Left ventricle myocardium inferior (tissue), 1 donor: ENCODE measurements at regions not wholly inside any gene's neighbourhood (a gene's known extent, or its start where the extent isn't known, plus 50 kb on each side); places are given as distances from the start of the nearest gene placed in this dataset.

Experiments
- DNase-seq: peaks from one replicate; pipeline ENCODE4 v3.0.0-alpha.2; 2020
- H3K27ac ChIP-seq: fragments of 200-600 bp; replicated peaks from 2 replicates; pipeline ENCODE4 v1.8.0; 2021
- H3K27me3 ChIP-seq: fragments of 200-600 bp; 2 replicates; pipeline ENCODE4 v1.8.0; 2021; ENCODE audit warnings: low read depth
- H3K36me3 ChIP-seq: fragments of 200-600 bp; 2 replicates; pipeline ENCODE4 v1.8.0; 2021
- H3K4me1 ChIP-seq: fragments of 200-600 bp; 2 replicates; pipeline ENCODE4 v1.8.0; 2021
- H3K4me3 ChIP-seq: fragments of 200-600 bp; 2 replicates; pipeline ENCODE4 v1.8.0; 2021; ENCODE audit warnings: mild to moderate bottlenecking, moderate library complexity
- H3K9me3 ChIP-seq: fragments of 200-600 bp; replicated peaks from 2 replicates; pipeline ENCODE4 v1.8.0; 2021
- intact Hi-C: fragments of 100-400 bp; cut with micrococcal nuclease; formaldehyde crosslinking; loops from one replicate; pipeline ENCODE4 v1.11.0; 2022
- TF ChIP-seq, protein P1 (sequence below): fragments of 200-600 bp; IDR thresholded peaks from 2 replicates; pipeline ENCODE4 v1.8.0; 2021; ENCODE audit warnings: antibody characterized with exemption, mild to moderate bottlenecking, borderline replicate concordance
- donor health status: DM: no; HTN: yes; CAD: no; lungs with severe emphysema.

DNA sequence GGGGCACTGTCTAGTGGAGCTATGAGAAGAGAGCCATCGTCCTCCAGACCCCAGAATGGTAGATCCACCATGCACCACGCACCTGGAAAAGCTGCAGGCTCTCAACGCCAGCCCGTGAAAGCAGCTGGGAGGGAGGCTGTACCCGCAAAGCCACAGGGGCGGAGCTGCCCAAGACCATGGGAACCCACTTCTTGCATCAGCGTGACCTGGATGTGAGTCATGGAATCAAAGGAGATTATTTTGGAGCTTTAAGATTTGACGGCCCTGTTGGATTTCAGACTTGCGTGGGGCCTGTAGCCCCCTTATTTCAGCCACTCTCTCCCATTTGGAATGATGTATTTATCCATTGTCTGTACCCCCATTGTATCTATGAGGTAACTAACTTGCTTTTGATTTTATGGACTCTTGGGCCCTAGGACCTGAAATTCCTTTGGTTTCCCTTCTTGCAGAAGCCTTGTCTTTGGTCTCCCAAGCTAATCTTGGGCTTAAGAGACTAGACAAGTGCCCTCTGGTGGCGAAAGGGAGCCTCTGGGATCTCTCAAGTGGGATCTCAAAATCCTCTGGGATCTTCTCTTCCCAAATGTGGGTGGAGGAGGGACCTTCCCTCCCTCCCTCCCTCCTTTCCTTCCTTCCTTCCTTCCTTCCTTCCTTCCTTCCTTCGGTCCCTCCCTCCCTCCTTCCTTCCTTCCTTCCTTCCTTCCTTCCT lies 58.2 kb upstream of the HAPSTR1 start:
- intact Hi-C loops = no loop called here

DNA sequence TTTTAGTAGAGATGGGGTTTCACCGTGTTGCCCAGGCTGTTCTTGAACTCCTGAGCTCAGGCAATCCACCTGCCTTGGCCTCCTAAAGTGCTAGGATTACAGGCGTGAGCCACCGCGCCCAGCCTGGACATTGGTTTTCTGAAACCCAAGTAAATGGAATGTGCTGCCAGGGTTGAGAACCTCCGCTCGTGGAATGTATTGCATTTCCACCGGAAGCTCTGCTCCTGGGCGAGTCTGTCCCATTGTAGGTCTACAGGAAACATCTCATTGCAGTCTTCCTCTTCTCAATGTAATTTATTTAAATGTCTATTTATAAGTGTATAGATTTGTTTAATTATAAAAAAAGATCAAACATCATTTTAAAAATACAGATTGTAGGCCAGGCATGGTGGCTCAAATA lies 57.4 kb upstream of the HAPSTR1 start:
- no peak overlapping the region for H3K27ac ChIP-seq
- no peak for DNase-seq
- no peak overlapping the region for H3K4me3 ChIP-seq
- intact Hi-C loops = no loop called here
- no peaks in the 10 kb centered on the region for H3K9me3 ChIP-seq
- H3K36me3 ChIP-seq = no peaks in the 10 kb centered on the region
- no peaks in the 10 kb centered on the region for H3K27me3 ChIP-seq
- H3K4me1 ChIP-seq = no peaks in the 10 kb centered on the region
- TF ChIP-seq, protein P1, sequence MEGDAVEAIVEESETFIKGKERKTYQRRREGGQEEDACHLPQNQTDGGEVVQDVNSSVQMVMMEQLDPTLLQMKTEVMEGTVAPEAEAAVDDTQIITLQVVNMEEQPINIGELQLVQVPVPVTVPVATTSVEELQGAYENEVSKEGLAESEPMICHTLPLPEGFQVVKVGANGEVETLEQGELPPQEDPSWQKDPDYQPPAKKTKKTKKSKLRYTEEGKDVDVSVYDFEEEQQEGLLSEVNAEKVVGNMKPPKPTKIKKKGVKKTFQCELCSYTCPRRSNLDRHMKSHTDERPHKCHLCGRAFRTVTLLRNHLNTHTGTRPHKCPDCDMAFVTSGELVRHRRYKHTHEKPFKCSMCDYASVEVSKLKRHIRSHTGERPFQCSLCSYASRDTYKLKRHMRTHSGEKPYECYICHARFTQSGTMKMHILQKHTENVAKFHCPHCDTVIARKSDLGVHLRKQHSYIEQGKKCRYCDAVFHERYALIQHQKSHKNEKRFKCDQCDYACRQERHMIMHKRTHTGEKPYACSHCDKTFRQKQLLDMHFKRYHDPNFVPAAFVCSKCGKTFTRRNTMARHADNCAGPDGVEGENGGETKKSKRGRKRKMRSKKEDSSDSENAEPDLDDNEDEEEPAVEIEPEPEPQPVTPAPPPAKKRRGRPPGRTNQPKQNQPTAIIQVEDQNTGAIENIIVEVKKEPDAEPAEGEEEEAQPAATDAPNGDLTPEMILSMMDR = no peak

More for the DNA sequence above, 58.2 kb upstream of the HAPSTR1 start:
- no peak overlapping the region for H3K27ac ChIP-seq
- no peak for DNase-seq
- no peaks in the 10 kb centered on the region for H3K9me3 ChIP-seq
- H3K4me3 ChIP-seq = no peak overlapping the region
- TF ChIP-seq, protein P1 = peak; percentile 56
- no peaks in the 10 kb centered on the region for H3K36me3 ChIP-seq
- H3K4me1 ChIP-seq = no peaks in the 10 kb centered on the region
- no peaks in the 10 kb centered on the region for H3K27me3 ChIP-seq

GRCh38 chr16:9035996-9036395 lies 55.4 kb upstream of the HAPSTR1 start:
- no peak for DNase-seq
- intact Hi-C loops = no loop called here
- TF ChIP-seq, protein P1 = no peak
- Histone ChIP-seq H3K4me3 (no peak overlapping the region), H3K27me3 (no peaks in the 10 kb centered on the region), H3K4me1 (no peaks in the 10 kb centered on the region), H3K9me3 (no peaks in the 10 kb centered on the region), H3K27ac (no peak overlapping the region), H3K36me3 (no peaks in the 10 kb centered on the region)

- no peak for DNase-seq
- intact Hi-C loops = no loop called here
- no peak overlapping the region for H3K4me3 ChIP-seq
- H3K4me1 ChIP-seq = no peaks in the 10 kb centered on the region
- H3K27me3 ChIP-seq = no peaks in the 10 kb centered on the region
- H3K36me3 ChIP-seq = no peaks in the 10 kb centered on the region
- H3K9me3 ChIP-seq = peaks cover 8% of the 10 kb centered on the region
- TF ChIP-seq, protein P1 = no peak
- H3K27ac ChIP-seq = no peak overlapping the region
Measured at GRCh38 chr16:9039210-9039609, 52.2 kb upstream of the HAPSTR1 start.

GRCh38 chr16:9040800-9041412 lies 50.5 kb upstream of the HAPSTR1 start:
- TF ChIP-seq, protein P1 = no peak
- intact Hi-C loops = no loop called here
- no peaks in the 10 kb centered on the region for H3K27me3 ChIP-seq
- peaks cover 8% of the 10 kb centered on the region for H3K9me3 ChIP-seq
- H3K4me3 ChIP-seq = no peak overlapping the region
- no peaks in the 10 kb centered on the region for H3K4me1 ChIP-seq
- H3K36me3 ChIP-seq = no peaks in the 10 kb centered on the region
- no peak overlapping the region for H3K27ac ChIP-seq
- no peak for DNase-seq
